ENCODE measurements at regions not wholly inside any gene's neighbourhood (a gene's known extent, or its start where the extent isn't known, plus 50 kb on each side); places are given as distances from the start of the nearest gene placed in this dataset.
"Not testable (repeated sequence)": the region's sequence is repeated elsewhere in the genome, so short reads cannot be mapped to it uniquely, and the experiment has no call there.

- no peak for DNase-seq
Observed at GRCh38 chr1:200496937-200497336, 87.1 kb upstream of the ZNF281 start.

DNA sequence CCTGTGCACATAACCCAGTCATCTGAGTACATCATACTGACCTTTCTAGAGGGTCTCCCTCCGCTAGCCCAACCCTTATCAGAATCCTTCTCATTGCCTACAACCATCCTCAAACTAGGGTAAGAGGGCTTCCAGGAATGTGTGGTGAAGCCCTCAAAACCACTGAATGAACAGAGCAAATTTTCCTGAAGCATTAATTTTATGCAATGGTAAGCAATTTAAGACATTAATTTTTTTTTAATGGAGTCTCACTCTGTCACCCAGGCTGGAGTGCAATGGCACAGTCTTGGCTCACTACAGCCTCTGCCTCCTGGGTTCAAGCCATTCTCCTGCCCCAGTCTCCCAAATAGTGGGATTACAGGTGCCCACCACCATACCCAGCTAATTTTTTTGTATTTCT lies 86.1 kb upstream of the ZNF281 start:
- no peak for DNase-seq

DNA sequence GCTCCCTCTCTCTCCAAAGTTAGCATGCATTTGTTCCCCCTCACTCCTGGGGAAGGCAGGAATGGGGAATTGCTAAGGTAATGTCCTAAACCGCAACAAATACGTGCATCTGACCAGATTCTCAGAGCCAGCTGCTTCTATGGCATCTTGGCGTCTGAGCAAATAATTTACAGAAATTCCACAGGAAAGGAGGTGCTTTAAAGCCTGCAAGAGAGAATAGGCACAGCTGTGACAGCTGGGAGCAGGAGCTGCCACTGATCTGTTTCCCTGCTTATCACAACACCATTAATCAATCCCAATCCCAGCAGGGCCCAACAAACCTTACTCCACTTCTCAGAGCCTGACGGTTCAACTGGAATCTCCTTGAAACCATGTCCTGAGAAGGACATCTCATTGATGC lies 83.5 kb upstream of the ZNF281 start:
- no peak for DNase-seq

DNA sequence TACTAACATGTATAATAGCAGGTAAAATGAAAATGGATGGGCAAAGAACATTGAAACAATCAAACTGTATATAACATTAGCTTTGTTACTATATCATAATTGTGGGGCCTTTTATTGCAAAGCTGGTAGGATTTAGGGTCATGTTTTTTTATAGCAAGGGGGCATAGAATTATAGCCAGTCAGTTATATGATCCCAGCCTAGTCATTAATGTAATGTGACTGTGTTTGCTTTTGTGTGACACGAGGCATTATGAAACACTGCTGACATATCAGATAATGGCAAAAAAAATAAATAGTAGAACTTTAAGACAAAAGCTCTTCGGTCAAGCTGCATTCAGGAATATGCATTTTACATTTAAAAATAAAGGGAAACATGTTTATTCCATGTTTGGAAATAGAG lies 81.3 kb upstream of the ZNF281 start:
- DNase-seq, result no peak

GRCh38 chr1:200490183-200490582 lies 80.3 kb upstream of the ZNF281 start:
- DNase-seq, result no peak

DNA sequence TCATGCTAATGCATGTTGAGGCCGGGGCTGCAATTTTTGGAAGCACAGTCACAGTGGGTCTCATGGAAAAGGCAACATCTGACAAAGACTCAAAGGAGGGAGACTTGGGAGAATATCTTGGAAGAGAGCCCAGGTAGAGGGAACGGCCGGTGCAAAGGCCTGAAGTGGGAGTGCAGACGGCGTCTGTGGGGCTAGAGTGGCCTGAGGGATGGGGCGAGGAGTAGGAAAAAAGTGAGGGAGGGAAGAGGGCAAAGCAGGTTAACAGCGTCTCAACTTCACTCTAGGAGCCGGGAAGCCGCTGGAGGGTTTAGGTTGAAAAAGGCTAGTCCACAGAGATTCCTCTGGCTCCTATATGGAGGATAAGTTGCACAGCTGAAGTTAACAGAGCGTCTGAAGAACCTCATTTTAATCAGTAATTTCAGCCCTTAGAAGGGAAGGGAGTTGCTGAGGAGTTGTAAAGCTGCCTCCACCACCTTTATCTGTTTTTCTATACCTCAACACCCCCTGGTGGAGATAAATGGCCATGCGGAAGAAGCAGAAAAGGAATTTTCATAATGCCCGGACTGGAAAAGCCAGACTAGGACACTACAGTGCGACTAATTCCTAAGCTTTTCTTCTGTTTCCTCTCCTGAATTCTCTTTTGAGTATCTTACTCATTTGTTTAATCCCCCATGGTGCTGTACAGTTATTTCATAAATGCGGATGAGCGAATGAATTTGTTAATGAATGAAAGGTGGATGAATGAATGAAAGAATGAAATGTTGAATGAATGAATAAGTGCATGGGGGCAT lies 78.7 kb upstream of the ZNF281 start:
- DNase-seq, result peak; percentile 22

DNA sequence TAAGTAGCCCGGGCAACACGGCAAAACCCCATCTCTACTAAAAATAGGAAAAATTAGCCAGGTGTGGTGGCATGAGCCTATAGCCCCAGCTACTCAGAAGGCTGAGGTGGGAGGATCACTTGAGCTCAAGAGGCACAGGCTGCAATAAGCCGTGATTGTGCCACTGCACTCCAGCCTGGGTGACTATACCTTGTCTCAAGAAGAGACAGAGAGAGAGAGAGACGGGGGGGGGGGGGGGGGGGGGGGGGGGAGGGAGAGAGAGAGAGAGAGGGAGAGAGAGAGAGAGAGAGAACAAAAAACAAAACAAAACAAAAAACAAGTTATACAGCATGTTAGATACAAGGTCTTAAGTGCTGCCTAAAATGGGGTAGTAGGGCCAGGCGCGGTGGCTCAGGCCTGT lies 77.8 kb upstream of the ZNF281 start:
- no peak for DNase-seq

GRCh38 chr1:200486634-200487033 lies 76.8 kb upstream of the ZNF281 start:
- no peak for DNase-seq

DNA sequence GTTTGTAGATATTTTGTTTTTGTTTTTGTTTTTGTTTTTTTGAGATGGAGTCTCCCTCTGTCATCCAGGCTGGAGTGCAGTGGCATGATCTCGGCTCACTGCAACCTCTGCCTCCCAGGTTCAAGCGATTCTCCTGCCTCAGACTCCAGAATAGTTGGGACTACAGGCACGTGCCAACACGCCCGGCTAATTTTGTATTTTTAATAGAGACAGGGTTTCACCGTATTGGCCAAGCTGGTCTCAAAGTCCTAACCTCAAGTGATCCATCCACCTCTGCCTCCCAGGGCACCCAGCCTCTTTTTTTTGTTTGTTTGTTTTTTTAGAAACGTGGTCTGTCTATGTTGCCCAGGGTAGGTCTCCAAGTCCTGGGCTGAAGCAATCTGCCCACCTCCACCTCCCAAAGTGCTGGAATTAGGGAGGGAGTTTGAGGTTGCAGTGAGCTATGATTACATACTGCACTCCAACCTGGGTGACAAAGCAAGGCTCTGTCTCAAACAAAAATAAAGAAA lies 74.7 kb upstream of the ZNF281 start:
- DNase-seq, result not testable (repeated sequence)

- no peak for DNase-seq
Observed at GRCh38 chr1:200483491-200484143, 73.8 kb upstream of the ZNF281 start.

DNA sequence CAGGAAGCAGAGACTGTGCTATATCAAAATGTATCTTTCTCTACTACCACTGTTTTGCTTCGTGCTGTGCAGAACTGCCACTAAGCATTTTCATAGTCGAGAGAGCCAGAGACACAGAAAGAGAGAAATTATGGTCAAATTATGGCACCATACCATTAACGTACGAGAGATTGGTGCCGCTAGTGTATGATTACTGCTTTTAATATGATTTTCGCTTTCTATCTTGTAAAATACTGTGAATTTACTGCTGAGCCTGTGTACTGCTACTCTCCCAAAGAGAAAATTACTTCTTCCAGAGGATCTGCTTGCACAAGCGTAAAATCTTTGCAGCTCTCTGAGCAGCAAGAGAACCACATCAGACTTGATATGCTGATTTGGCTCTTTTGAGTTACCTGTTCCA lies 71.1 kb upstream of the ZNF281 start:
- no peak for DNase-seq

GRCh38 chr1:200479816-200480215 lies 70.0 kb upstream of the ZNF281 start:
- DNase-seq, result no peak

GRCh38 chr1:200478945-200479558 lies 69.2 kb upstream of the ZNF281 start:
- no peak for DNase-seq

DNA sequence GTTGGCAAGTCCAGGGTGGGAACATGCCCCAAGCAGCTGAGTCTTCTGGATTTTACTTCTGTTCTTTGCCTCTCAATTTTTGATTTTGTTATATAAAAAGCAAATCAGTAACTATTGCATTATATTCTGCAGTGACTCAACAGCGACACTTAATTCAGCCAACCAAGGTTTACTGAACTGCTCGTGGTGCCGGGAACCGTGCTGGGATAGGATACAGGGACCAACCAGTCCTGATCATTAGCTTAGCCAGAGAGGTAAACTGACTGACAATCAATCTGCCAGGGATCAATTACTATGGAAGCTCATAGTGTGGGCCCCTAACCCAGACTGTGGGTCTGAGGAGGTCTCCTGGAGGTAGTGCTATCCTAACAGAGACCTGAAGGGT lies 68.4 kb upstream of the ZNF281 start:
- no peak for DNase-seq

GRCh38 chr1:200474633-200475032 lies 64.8 kb upstream of the ZNF281 start:
- DNase-seq, result no peak

- no peak for DNase-seq
Observed at GRCh38 chr1:200473698-200474371, 64.0 kb upstream of the ZNF281 start.

GRCh38 chr1:200471739-200472138 lies 61.9 kb upstream of the ZNF281 start:
- no peak for DNase-seq

DNA sequence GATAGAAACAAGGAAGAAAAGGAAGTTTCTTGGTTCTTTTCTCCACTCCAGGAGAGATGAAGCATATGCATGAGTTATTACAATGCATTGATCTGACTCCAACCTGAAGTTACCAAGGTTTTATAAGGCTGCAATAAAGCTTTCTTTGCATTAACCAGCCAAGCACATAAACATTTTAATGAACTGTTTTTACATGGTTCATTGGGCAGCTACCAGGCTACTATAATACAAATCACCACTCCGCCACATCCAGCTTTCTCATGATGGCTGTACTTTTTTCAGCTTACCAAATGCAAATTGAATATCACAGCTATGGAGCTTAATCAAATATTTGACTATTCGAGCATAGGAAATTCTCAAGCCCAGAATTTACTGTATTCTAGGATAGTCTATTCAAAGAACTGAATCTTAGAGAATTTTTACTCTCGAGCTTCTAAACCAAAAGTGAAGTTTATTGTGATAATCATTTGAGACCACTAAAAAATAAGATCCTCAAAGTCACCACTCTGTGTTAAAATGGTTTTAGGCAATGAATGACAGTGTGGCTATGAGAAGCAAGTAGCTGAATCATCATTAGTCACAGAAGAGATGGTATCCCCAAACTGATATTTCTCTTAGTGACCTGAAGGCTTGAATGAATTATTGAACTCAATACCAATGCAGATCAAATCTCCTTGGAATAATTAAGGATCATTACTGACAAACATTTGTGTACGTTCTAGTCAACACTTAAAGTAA lies 58.6 kb upstream of the ZNF281 start:
- no peak for DNase-seq

- DNase-seq, result no peak
Observed at GRCh38 chr1:200464784-200465400, 55.1 kb upstream of the ZNF281 start.

All from CD4-positive, alpha-beta T cell treated with Interleukin-15 for 1 hour (primary cell).